ENCODE measurements at regions not wholly inside any gene's neighbourhood (a gene's known extent, or its start where the extent isn't known, plus 50 kb on each side); places are given as distances from the start of the nearest gene placed in this dataset.

- Mint-ChIP-seq H3K36me3 (ENCODE audit: low read depth) (0 out of 2 replicates have a peak, but pooled peaks cover 5% of the 10 kb centered on the region), H3K27ac (no peak overlapping the region), H3K9me3 (peaks cover 20% of the 10 kb centered on the region), H3K27me3 (ENCODE audit: insufficient read depth) (peaks cover 2% of the 10 kb centered on the region; the same call in 1 of the 2 replicates), H3K4me3 (no peak overlapping the region), H3K4me1 (ENCODE audit: low read depth) (peaks cover 26% of the 10 kb centered on the region)
- no peak for DNase-seq
- no peak for TF ChIP-seq CTCF (IDR thresholded peaks at IDR 0.05)
Measured at GRCh38 chr2:236765478-236765877, 195.9 kb downstream of the ACKR3 start.

GRCh38 chr2:236766850-236767249 lies 197.2 kb downstream of the ACKR3 start:
- Mint-ChIP-seq H3K4me3 (no peak overlapping the region), H3K4me1 (ENCODE audit: low read depth) (peaks cover 29% of the 10 kb centered on the region), H3K36me3 (ENCODE audit: low read depth) (0 out of 2 replicates have a peak, but pooled peaks cover 5% of the 10 kb centered on the region), H3K9me3 (peaks cover 20% of the 10 kb centered on the region), H3K27me3 (ENCODE audit: insufficient read depth) (peaks cover 2% of the 10 kb centered on the region; the same call in 1 of the 2 replicates), H3K27ac (no peak overlapping the region)
- no peak for TF ChIP-seq CTCF (IDR thresholded peaks at IDR 0.05)
- DNase-seq, result no peak

- Mint-ChIP-seq H3K27me3 (ENCODE audit: insufficient read depth) (peaks cover 2% of the 10 kb centered on the region; the same call in 1 of the 2 replicates), H3K36me3 (ENCODE audit: low read depth) (0 out of 2 replicates have a peak, but pooled peaks cover 5% of the 10 kb centered on the region), H3K27ac (no peak overlapping the region), H3K4me1 (ENCODE audit: low read depth) (peaks cover 29% of the 10 kb centered on the region), H3K4me3 (no peak overlapping the region), H3K9me3 (peaks cover 20% of the 10 kb centered on the region)
- TF ChIP-seq CTCF (IDR thresholded peaks at IDR 0.05), result no peak
- DNase-seq, result no peak
Measured at GRCh38 chr2:236767941-236768340, 198.3 kb downstream of the ACKR3 start.

- Mint-ChIP-seq H3K9me3 (peaks cover 20% of the 10 kb centered on the region), H3K4me3 (peak overlapping the region; percentile 62), H3K4me1 (ENCODE audit: low read depth) (peaks cover 29% of the 10 kb centered on the region), H3K27ac (peak overlapping the region; percentile 94), H3K36me3 (ENCODE audit: low read depth) (0 out of 2 replicates have a peak, but pooled peaks cover 5% of the 10 kb centered on the region), H3K27me3 (ENCODE audit: insufficient read depth) (peaks cover 5% of the 10 kb centered on the region; the same call in 1 of the 2 replicates)
- peak; percentile 81 for DNase-seq
- no peak for TF ChIP-seq CTCF (IDR thresholded peaks at IDR 0.05)
Measured at GRCh38 chr2:236768393-236769140, 198.9 kb downstream of the ACKR3 start.

GRCh38 chr2:236769981-236770671 lies 200.5 kb downstream of the ACKR3 start:
- peak overlapping the region; percentile 94 for H3K27ac Mint-ChIP-seq
- TF ChIP-seq CTCF (IDR thresholded peaks at IDR 0.05), result no peak
- peaks cover 20% of the 10 kb centered on the region for H3K9me3 Mint-ChIP-seq
- H3K4me3 Mint-ChIP-seq, result peak overlapping the region; percentile 62
- 0 out of 2 replicates have a peak, but pooled peaks cover 5% of the 10 kb centered on the region for H3K36me3 Mint-ChIP-seq (ENCODE audit: low read depth)
- peaks cover 3% of the 10 kb centered on the region; the same call in 1 of the 2 replicates for H3K27me3 Mint-ChIP-seq (ENCODE audit: insufficient read depth)
- DNase-seq, result peak; percentile 98
- peaks cover 29% of the 10 kb centered on the region for H3K4me1 Mint-ChIP-seq (ENCODE audit: low read depth)

Data from HFFc6 (cell line).